ENCODE measurements at regions not wholly inside any gene's neighbourhood (a gene's known extent, or its start where the extent isn't known, plus 50 kb on each side); places are given as distances from the start of the nearest gene placed in this dataset.

DNA sequence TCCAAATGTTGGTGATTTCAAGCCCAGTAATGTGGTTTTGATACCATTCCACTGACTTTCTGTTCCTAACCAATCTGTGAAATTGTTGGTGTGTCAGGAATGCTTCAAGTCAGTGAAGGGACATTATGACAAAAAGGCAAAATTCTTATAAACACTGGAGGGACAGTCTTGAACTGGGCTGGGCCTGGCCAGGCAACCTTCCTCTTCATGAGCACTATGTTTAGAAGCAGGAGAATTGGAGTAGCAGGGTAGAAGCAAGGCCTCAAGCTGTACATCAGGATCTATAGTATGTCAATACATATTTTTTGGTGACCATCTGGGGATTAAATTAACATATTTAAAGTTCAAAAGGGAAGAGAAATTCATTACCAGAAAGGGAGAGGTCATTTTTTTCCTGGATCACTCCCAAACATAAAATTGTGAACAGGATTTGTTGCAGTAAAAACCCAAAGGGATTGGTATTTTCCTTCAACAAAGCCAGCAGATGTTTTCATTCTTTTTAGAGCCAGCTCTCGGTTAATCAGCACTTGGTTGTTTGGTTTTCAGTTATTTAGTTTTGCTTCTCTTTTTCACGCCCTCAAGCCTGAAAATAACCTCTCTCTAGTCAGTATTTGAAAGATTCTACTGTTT is 77.9 kb upstream of the PIK3R1 start:
- TF ChIP-seq POLR2AphosphoS5 (IDR thresholded peaks at IDR 0.05; ENCODE audit: low read depth, low read length) = no peak
- no peak for TF ChIP-seq FOXP2 (optimal IDR thresholded peaks at IDR 0.05; ENCODE audit: borderline replicate concordance, extremely low read depth, extremely low read length, insufficient read depth)
- TF ChIP-seq, protein P1, sequence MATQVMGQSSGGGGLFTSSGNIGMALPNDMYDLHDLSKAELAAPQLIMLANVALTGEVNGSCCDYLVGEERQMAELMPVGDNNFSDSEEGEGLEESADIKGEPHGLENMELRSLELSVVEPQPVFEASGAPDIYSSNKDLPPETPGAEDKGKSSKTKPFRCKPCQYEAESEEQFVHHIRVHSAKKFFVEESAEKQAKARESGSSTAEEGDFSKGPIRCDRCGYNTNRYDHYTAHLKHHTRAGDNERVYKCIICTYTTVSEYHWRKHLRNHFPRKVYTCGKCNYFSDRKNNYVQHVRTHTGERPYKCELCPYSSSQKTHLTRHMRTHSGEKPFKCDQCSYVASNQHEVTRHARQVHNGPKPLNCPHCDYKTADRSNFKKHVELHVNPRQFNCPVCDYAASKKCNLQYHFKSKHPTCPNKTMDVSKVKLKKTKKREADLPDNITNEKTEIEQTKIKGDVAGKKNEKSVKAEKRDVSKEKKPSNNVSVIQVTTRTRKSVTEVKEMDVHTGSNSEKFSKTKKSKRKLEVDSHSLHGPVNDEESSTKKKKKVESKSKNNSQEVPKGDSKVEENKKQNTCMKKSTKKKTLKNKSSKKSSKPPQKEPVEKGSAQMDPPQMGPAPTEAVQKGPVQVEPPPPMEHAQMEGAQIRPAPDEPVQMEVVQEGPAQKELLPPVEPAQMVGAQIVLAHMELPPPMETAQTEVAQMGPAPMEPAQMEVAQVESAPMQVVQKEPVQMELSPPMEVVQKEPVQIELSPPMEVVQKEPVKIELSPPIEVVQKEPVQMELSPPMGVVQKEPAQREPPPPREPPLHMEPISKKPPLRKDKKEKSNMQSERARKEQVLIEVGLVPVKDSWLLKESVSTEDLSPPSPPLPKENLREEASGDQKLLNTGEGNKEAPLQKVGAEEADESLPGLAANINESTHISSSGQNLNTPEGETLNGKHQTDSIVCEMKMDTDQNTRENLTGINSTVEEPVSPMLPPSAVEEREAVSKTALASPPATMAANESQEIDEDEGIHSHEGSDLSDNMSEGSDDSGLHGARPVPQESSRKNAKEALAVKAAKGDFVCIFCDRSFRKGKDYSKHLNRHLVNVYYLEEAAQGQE (IDR thresholded peaks at IDR 0.05; ENCODE audit: insufficient read depth in 1 of 2, low read depth in 2 of 2, low read length in 2 of 2) = no peak

All from PFSK-1 (cell line).